ENCODE measurements at regions not wholly inside any gene's neighbourhood (a gene's known extent, or its start where the extent isn't known, plus 50 kb on each side); places are given as distances from the start of the nearest gene placed in this dataset.

DNA sequence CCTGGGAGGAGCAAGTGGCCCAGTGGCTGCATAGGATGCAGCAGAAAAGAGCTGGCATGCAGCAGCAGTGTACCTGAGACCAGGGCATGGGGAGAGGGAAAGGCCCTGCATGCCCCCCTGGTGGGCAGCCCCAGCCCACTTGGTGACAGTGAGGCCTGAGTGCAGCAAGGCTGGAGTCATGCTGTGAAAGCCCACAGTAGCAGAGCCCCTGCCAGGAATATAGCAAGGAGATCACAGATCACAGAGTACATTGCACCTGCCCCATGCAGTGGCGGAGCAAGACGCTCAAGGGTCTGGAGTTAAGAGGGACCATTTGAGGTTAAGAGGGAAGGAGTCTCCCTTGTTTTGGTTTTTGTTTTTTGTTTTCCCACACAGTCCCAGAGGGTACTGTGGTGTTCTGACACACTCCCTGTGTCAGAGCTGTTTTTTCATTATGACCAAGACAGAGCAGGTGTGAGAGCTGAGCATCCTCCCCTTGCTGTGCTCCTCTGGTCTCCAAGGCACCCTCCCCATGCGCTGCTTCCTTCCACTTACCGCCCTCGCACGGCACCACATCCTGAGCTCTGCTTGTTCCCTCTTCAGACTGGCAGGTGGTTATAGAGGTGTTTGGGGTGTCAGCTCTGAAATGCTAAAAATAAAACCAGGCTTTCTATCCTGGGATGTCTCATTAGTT is 85.0 kb upstream of the UBL3 start:
- no peak for DNase-seq (ENCODE audit: low read depth, low spot score)
- H3K4me3 ChIP-seq (ENCODE audit: low read depth, low read length) = no peak overlapping the region
- TF ChIP-seq, protein P1, sequence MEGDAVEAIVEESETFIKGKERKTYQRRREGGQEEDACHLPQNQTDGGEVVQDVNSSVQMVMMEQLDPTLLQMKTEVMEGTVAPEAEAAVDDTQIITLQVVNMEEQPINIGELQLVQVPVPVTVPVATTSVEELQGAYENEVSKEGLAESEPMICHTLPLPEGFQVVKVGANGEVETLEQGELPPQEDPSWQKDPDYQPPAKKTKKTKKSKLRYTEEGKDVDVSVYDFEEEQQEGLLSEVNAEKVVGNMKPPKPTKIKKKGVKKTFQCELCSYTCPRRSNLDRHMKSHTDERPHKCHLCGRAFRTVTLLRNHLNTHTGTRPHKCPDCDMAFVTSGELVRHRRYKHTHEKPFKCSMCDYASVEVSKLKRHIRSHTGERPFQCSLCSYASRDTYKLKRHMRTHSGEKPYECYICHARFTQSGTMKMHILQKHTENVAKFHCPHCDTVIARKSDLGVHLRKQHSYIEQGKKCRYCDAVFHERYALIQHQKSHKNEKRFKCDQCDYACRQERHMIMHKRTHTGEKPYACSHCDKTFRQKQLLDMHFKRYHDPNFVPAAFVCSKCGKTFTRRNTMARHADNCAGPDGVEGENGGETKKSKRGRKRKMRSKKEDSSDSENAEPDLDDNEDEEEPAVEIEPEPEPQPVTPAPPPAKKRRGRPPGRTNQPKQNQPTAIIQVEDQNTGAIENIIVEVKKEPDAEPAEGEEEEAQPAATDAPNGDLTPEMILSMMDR (IDR thresholded peaks at IDR 0.05; ENCODE audit: low read depth, low read length) = no peak
- in situ Hi-C loops (cut with HindIII; ENCODE audit: low sequenced_read_pairs) = no loop called here

DNA sequence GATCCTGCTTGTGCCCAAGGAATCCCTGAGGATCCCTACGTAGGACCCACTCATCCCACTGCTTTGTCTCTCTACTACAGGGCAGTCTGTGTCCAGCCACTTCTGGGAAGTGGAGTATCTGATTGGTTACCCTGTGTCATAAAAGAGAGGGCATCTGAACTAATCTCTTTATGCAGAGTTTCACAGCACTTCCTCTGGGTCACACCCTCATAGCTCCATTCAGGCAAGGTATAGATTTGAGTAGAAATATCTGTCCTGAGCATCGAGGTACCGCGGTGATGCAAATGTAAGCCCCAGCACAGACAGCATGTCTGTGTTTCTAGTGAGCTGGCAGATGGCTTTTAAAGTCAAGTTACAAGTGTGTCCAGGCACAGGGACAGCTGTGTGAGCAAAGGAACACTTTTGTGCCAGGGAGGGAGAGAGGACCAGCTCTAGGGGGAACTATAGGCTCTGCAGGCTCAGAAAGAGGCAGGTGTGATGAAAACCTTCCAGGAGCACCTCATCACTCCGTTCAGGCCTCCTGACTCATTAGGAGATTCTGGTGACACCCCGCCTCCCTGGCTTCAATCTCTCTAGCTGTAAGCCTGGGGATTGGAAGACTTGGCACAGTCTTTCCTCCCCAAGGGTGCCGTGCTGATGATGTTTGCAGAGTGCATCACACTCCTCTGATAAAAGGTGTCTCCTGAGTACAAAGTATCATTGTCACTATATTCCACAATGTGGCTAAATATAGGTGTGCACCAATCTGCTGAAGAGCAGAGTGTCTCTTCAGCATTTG is 84.3 kb upstream of the UBL3 start:
- no peak for DNase-seq (ENCODE audit: low read depth, low spot score)
- TF ChIP-seq, protein P1 (IDR thresholded peaks at IDR 0.05; ENCODE audit: low read depth, low read length) = no peak
- H3K4me3 ChIP-seq (ENCODE audit: low read depth, low read length) = no peak overlapping the region

DNA sequence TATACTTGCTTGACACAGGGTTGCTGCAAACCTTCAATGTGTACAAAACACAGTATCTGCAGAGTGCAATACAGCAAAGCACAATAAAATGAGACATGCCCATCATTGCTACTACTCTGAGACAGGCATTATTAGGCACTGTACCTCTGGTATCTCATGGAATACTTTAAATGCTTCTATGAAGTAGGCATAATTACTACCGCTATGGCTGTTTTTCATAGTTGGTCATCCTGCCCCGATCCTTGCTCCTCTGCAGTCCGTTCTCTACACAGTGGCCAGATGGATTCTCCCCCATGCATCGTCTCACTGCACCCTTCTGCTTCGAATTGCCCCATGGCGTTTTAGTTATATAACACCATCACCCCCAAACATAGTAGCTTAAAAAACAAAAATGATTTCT is 83.0 kb upstream of the UBL3 start:
- in situ Hi-C loops (cut with HindIII; ENCODE audit: low sequenced_read_pairs) = no loop called here
- no peak for DNase-seq (ENCODE audit: low read depth, low spot score)
- TF ChIP-seq, protein P1 (IDR thresholded peaks at IDR 0.05; ENCODE audit: low read depth, low read length) = no peak
- H3K4me3 ChIP-seq (ENCODE audit: low read depth, low read length) = no peak overlapping the region

More for the DNA sequence above, 84.3 kb upstream of the UBL3 start:
- in situ Hi-C loops (cut with HindIII; ENCODE audit: low sequenced_read_pairs) = no loop called here

DNA sequence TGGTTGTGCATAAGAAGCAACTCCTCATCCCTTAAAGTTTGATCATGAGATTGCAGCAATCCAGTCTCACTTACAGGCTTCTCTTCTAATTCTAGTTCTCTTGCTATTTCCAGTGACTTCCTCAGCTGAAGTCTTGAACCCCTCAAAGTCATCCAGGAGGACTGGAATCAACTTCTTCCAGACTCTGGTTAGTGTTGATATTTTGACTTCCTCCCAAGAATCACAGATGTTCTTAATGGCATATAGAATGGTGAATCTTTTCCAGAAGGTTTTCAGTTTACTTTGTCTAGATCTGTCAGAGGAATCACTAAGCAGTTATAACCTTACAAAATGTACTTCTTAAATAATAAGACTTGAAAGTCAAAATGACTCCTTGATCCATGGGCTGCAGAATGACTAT is 81.3 kb upstream of the UBL3 start:
- no peak overlapping the region for H3K4me3 ChIP-seq (ENCODE audit: low read depth, low read length)
- in situ Hi-C loops (cut with HindIII; ENCODE audit: low sequenced_read_pairs) = no loop called here
- DNase-seq (ENCODE audit: low read depth, low spot score) = no peak
- TF ChIP-seq, protein P1 (IDR thresholded peaks at IDR 0.05; ENCODE audit: low read depth, low read length) = no peak

DNA sequence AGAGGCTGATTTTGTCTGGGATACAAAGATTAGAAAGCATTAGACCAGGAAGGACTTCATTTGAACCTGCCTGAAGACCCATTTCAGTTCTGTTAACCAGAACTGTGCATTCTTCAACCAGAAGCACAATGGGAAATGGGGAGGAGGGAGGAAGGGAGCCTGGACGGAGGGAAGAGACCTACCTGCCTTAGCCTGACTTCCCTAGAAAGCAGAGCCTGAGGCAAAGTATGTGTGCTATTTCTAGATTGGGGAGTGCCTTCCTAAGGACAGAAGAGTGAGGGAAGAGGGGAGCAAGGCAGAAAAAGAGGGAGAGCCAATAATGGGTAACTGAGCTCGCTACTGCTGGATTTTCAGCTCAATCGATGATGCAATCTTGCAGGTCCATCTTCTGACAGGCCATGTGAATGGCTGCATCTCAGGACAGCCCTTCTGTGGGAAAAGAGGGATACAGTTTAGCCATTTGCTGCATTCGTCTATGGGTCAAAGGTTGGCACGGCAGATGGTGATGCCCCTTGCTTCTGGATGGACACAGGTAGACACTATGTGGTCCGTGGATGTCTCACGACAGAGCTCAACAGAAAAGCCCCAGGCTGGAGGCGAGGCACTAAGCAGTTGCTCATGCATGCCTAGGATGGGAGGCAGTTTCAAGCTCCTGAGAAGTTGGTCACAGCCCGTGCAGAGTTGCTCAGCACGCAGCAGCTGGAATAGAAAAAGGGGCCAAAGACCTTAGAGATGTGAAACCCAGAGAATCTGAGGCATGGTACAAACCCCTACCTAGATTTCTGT is 78.8 kb upstream of the UBL3 start:
- in situ Hi-C loops (cut with HindIII; ENCODE audit: low sequenced_read_pairs) = no loop called here
- no peak overlapping the region for H3K4me3 ChIP-seq (ENCODE audit: low read depth, low read length)
- TF ChIP-seq, protein P1 (IDR thresholded peaks at IDR 0.05; ENCODE audit: low read depth, low read length) = no peak
- DNase-seq (ENCODE audit: low read depth, low spot score) = no peak

DNA sequence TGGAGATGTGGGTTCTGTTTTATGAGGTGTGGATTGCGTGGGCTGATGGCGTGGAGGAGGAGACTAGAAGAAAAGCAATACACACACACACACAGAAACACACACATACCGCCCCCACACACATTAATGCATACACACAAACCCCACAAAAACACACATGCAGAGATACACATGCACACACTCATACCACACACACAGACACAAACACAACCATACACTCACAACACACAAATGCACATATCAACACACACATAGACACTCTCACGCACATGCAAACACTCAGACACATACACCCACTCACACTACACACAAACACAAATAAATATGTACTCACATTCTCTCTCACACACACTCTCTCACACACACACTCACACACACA is 75.7 kb upstream of the UBL3 start:
- no peak overlapping the region for H3K4me3 ChIP-seq (ENCODE audit: low read depth, low read length)
- TF ChIP-seq, protein P1 (IDR thresholded peaks at IDR 0.05; ENCODE audit: low read depth, low read length) = no peak
- in situ Hi-C loops (cut with HindIII; ENCODE audit: low sequenced_read_pairs) = no loop called here
- no peak for DNase-seq (ENCODE audit: low read depth, low spot score)

All from astrocyte of the spinal cord (primary cell).